HFFc6 (cell line): ENCODE measurements at regions not wholly inside any gene's neighbourhood (a gene's known extent, or its start where the extent isn't known, plus 50 kb on each side); places are given as distances from the start of the nearest gene placed in this dataset.

ENCODE experiments used
- DNase-seq: peaks from one replicate; pipeline ENCODE4 v3.0.0-alpha.2; 2018
- H3K27ac Mint-ChIP-seq: 2 replicates; pipeline ENCODE4 v1.8.0; 2020; ENCODE audit warnings: mild to moderate bottlenecking, mixed read lengths
- H3K27me3 Mint-ChIP-seq: 2 replicates; pipeline ENCODE4 v1.8.0; 2021; ENCODE audit warnings: mild to moderate bottlenecking, moderate library complexity, mixed read lengths; ENCODE audit not compliant: insufficient read depth
- H3K36me3 Mint-ChIP-seq: 2 replicates; pipeline ENCODE4 v1.8.0; 2021; ENCODE audit warnings: low read depth, mixed read lengths
- H3K4me1 Mint-ChIP-seq: 2 replicates; pipeline ENCODE4 v1.8.0; 2020; ENCODE audit warnings: low read depth, mixed read lengths
- H3K4me3 Mint-ChIP-seq: 2 replicates; pipeline ENCODE4 v1.8.0; 2020; ENCODE audit warnings: mild to moderate bottlenecking, moderate library complexity, mixed read lengths
- H3K9me3 Mint-ChIP-seq: 2 replicates; pipeline ENCODE4 v1.8.0; 2020; ENCODE audit warnings: mild to moderate bottlenecking, mixed read lengths
- CTCF ChIP-seq: fragments of 200-600 bp; sonication (generic); IDR thresholded peaks from 2 replicates; pipeline ENCODE4 v1.5.0; 2021; ENCODE audit warnings: antibody characterized with exemption, mild to moderate bottlenecking

DNA sequence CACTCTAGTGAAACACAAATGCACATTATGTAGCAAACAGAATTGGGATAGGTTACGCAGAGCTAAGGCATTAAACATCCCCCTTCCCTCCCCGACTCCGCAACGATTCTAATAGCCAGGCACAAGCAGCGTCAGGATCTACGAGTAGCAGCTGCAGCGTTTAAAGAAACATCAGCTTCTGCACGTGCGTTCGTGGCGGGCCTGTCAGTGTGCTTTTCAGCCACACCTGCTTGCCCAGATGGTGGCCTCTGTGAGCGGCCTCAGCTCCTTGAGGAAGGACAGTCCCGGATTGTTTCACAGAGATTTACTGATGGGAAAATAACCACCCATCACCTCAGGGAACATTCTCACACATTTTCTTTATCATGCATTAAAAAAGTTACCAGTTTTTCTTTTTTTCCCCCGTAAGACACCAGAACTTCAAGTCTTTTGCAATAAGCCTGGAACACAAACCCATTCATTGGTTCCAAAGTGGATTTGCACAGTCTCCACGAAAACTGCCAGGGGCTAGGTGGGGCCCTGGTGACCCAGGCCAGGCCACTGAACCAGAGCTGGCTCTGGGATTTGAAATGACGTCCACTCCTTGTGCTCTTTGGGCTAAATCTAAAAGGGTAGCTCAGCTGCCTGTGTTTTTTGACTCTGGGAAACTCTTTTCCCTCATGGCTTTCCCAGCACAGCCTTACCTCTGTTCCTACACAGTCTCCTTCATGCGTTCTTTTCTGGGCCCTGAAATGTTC lies 325.5 kb downstream of the KCNRG start:
- H3K4me1 Mint-ChIP-seq: no peaks in the 10 kb centered on the region
- no peak for TF ChIP-seq CTCF
- no peak overlapping the region for H3K4me3 Mint-ChIP-seq
- H3K36me3 Mint-ChIP-seq: no peaks in the 10 kb centered on the region
- H3K27me3 Mint-ChIP-seq: peaks cover 21% of the 10 kb centered on the region
- DNase-seq: no peak
- no peaks in the 10 kb centered on the region for H3K9me3 Mint-ChIP-seq
- no peak overlapping the region for H3K27ac Mint-ChIP-seq

DNA sequence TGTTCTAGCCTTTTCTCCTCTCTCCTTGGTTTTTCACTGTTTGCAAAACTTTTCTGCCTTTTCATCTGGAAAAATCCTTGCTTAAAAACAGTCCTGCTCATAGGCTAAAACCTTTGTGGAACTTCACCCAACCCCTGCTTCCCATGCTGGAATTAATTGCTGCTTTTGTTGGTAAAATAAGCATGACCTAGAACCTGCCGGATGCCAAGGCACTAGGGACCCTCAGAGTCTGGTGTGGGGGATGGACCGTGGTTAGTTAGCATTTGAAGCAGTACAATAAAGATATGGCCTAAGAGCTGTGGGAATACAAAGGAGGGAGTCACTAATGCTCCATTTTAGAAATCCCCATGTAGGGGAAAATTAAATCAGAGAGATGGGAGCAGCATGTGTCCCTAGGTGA lies 326.3 kb downstream of the KCNRG start:
- Mint-ChIP-seq H3K27me3 (peaks cover 21% of the 10 kb centered on the region), H3K4me3 (no peak overlapping the region), H3K36me3 (no peaks in the 10 kb centered on the region), H3K9me3 (no peaks in the 10 kb centered on the region), H3K27ac (no peak overlapping the region), H3K4me1 (no peaks in the 10 kb centered on the region)
- TF ChIP-seq CTCF: no peak
- no peak for DNase-seq

DNA sequence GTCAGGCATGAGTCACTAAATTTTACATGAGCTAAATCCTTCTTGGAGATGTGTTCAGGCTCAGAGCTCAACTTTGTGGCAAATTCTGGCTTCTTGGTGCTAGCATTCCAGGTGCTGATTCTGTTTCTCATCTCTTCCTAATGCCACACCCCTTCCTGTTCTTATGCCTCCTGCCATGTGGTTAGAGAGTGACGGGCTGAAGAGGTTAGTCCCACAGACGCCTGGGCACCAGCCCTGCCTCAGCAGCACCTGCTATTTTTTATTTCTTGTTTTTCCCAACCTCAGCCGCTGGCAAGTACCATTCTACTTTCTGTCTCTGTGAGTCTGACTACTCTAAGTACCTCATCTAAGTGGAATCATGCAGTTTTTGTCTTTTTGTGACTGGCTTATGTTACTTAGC lies 329.5 kb downstream of the KCNRG start:
- H3K27ac Mint-ChIP-seq: no peak overlapping the region
- no peaks in the 10 kb centered on the region for H3K4me1 Mint-ChIP-seq
- H3K4me3 Mint-ChIP-seq: no peak overlapping the region
- no peak for DNase-seq
- TF ChIP-seq CTCF: no peak
- peaks cover 28% of the 10 kb centered on the region for H3K27me3 Mint-ChIP-seq
- H3K9me3 Mint-ChIP-seq: no peaks in the 10 kb centered on the region
- H3K36me3 Mint-ChIP-seq: no peaks in the 10 kb centered on the region

- peaks cover 19% of the 10 kb centered on the region for H3K27me3 Mint-ChIP-seq
- no peaks in the 10 kb centered on the region for H3K4me1 Mint-ChIP-seq
- no peak overlapping the region for H3K27ac Mint-ChIP-seq
- H3K4me3 Mint-ChIP-seq: no peak overlapping the region
- no peak for TF ChIP-seq CTCF
- H3K9me3 Mint-ChIP-seq: no peaks in the 10 kb centered on the region
- DNase-seq: no peak
- H3K36me3 Mint-ChIP-seq: no peaks in the 10 kb centered on the region
Measured at GRCh38 chr13:50345804-50346203, 330.6 kb downstream of the KCNRG start.

DNA sequence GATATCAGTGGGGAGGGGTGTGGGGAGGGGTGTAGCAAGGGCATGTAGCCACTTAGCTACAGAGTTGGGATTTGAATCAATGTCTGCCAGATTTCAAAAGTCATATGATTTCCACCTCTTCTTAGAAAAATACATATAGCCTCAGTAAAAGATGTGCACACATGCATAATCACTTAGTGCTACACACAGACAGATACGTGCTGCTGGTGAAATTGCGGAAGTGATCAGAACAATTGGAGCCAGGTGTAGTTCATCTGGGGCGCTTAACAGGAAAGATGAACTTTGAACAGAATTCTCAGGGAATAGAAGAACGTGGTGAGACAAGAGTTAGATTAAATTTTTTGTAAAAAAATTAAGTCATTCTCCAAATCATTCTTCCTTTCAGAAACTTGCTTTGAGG lies 333.1 kb downstream of the KCNRG start:
- Mint-ChIP-seq H3K27me3 (peaks cover 11% of the 10 kb centered on the region), H3K36me3 (no peaks in the 10 kb centered on the region), H3K27ac (no peak overlapping the region), H3K4me1 (peaks cover 6% of the 10 kb centered on the region), H3K9me3 (no peaks in the 10 kb centered on the region), H3K4me3 (no peak overlapping the region)
- DNase-seq: no peak
- no peak for TF ChIP-seq CTCF
